Peyer's patch (tissue), 4 donors: ENCODE measurements at regions not wholly inside any gene's neighbourhood (a gene's known extent, or its start where the extent isn't known, plus 50 kb on each side); places are given as distances from the start of the nearest gene placed in this dataset.

Source experiments
- CTCF ChIP-seq, 6 experiments: fragments of 450-650 bp in 4 of 6; fragments of 200-600 bp in 2 of 6; sonication (generic) in 1 of 6; IDR thresholded peaks; one replicate each; pipeline ENCODE4 v1.5.1; 2017 to 2019; ENCODE audit warnings: antibody characterized with exemption in 6 of 6, mild to moderate bottlenecking in 3 of 6, moderate library complexity in 1 of 6
- POLR2A ChIP-seq, 2 donors: fragments of 450-650 bp; IDR thresholded peaks; one replicate each; pipeline ENCODE4 v1.5.1; 2017; ENCODE audit warnings: antibody characterized with exemption in 2 of 2, mild to moderate bottlenecking in 2 of 2, moderate library complexity in 2 of 2

DNA sequence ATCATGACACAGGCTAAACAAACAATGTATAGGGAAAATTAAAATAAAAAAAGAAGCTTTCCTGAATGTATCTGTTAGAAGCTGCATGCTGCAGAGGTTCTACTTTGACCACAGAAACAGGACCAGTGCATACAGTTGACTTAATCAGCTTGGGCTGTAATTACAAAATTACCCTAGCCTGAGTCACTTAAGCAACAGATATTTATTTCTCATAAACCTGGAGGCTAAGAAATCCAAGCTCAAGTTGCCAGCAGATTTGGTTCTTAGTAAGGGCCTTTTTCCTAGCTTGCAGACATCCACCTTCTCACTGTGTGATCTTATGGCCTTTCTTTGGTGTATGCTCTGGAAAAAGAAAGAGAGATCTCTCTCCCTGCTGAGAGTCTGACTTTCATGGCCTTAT lies 946.5 kb upstream of the RAG2 start:
- no peak for TF ChIP-seq CTCF (IDR thresholded peaks at IDR 0.05)
- no peak for TF ChIP-seq POLR2A (IDR thresholded peaks at IDR 0.05)
